ENCODE measurements at regions not wholly inside any gene's neighbourhood (a gene's known extent, or its start where the extent isn't known, plus 50 kb on each side); places are given as distances from the start of the nearest gene placed in this dataset.

DNA sequence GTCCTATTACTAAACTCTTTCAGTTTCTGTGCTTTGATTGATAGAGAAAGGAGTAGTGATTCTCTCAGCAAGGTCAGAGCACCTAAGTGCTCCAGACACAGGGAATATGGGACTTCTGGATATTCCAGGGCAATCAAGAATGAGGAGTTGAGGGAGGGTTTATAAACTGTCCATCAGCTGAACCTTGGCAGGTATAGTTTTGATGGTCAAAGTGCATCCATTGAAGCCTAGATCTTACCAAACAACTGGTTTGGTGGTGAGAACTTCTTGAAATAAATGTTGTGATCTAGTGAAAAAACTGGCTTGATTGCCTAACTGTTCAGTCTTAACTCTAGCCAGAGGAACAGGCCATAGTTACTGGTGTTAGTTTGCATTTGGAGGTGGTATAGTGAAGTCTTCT lies 207.0 kb upstream of the ONECUT1 start:
- TF ChIP-seq, protein P1, sequence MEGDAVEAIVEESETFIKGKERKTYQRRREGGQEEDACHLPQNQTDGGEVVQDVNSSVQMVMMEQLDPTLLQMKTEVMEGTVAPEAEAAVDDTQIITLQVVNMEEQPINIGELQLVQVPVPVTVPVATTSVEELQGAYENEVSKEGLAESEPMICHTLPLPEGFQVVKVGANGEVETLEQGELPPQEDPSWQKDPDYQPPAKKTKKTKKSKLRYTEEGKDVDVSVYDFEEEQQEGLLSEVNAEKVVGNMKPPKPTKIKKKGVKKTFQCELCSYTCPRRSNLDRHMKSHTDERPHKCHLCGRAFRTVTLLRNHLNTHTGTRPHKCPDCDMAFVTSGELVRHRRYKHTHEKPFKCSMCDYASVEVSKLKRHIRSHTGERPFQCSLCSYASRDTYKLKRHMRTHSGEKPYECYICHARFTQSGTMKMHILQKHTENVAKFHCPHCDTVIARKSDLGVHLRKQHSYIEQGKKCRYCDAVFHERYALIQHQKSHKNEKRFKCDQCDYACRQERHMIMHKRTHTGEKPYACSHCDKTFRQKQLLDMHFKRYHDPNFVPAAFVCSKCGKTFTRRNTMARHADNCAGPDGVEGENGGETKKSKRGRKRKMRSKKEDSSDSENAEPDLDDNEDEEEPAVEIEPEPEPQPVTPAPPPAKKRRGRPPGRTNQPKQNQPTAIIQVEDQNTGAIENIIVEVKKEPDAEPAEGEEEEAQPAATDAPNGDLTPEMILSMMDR (conservative IDR thresholded peaks at IDR 0.05) = no peak
- no peak for TF ChIP-seq ZFX (IDR thresholded peaks at IDR 0.05)
- no peak overlapping the region for H3K27ac ChIP-seq

DNA sequence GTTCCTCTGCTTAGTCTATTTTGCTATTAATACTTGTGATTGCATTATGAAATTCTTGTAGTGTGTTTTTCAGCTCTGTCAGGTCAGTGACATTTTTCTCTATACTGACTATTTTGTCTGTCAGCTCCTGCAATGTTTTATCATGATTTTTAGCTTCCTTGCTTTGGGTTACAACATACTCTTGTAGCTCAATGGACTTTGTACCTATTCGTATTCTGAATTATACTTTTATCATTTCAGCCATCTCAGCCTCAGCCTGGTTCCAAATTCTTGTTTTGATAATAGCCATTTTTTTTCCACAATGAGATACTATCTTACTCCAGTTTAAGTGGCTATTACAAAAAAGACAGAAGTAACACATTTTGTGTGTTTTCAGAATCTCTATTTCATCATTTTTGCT lies 204.2 kb upstream of the ONECUT1 start:
- TF ChIP-seq ZFX (IDR thresholded peaks at IDR 0.05) = no peak
- TF ChIP-seq, protein P1 (conservative IDR thresholded peaks at IDR 0.05) = no peak
- no peak overlapping the region for H3K27ac ChIP-seq

DNA sequence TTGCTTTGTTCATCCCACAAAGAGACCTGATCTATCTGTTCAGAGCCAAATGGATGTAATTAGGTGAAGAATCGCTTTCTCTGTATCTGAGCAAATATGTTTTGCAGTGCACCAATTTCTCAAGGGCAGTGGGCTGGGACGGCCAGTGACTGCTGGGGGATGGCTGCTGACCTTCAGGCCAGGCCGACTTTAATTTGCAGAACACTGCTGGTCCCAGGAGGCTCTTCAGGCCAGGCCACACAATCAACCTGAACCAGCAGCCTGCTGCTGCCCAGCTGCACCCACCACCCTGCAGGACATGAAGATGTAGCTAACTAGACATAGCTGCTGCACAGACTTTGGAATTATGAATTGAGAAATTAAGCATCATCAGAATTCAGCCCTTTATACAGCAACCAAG lies 194.4 kb upstream of the ONECUT1 start:
- TF ChIP-seq ZFX (IDR thresholded peaks at IDR 0.05) = no peak
- TF ChIP-seq, protein P1 (conservative IDR thresholded peaks at IDR 0.05) = no peak
- H3K27ac ChIP-seq = no peak overlapping the region

DNA sequence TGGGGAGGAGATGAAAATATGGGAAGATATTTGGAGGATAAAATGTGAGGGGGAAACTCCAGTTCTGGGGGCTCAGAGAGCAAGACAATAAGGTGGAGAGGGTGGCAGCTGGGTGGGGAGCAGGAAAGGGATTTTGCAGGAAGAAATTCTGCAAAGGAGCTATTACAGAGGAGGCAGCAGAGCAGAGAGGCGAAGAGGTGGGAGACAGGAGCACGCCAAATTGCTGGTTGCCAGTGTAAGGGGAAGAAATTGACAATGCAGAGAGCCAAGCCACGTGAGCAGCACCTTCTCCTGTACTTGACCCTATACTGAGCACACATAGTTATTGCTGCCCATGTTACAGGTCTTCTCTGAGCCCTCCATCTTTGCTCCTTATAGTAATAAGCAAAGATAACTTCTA lies 190.3 kb upstream of the ONECUT1 start:
- no peak for TF ChIP-seq ZFX (IDR thresholded peaks at IDR 0.05)
- TF ChIP-seq, protein P1 (conservative IDR thresholded peaks at IDR 0.05) = no peak

DNA sequence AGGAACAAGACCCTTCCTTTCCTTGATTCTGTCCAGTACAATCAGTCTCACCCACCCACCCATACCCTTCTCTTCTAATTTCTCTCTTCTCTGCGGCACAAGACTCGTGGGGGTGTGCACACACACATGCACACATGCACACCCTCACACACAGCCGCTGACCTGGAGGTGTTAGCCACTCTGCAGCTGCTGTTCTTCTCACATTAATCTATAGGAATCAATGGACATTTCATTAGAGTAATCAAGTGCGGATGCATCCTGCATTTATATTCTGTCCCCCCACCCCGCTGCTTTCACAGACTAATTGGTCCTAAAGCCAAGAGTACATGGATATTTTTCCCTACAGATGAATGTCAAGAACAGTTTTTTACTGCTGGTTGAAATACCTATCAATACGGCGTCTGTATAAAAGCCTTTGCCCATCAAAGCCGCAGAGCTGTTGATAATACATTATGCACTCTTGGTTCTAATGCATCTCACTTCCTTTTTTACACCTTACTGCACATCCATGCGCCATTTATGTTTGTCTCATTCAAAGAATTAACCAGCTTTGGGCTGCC lies 186.5 kb upstream of the ONECUT1 start:
- no peak overlapping the region for H3K27ac ChIP-seq
- no peak for TF ChIP-seq ZFX (IDR thresholded peaks at IDR 0.05)
- TF ChIP-seq, protein P1 (conservative IDR thresholded peaks at IDR 0.05) = no peak

More for the DNA sequence above, 190.3 kb upstream of the ONECUT1 start:
- no peak overlapping the region for H3K27ac ChIP-seq

DNA sequence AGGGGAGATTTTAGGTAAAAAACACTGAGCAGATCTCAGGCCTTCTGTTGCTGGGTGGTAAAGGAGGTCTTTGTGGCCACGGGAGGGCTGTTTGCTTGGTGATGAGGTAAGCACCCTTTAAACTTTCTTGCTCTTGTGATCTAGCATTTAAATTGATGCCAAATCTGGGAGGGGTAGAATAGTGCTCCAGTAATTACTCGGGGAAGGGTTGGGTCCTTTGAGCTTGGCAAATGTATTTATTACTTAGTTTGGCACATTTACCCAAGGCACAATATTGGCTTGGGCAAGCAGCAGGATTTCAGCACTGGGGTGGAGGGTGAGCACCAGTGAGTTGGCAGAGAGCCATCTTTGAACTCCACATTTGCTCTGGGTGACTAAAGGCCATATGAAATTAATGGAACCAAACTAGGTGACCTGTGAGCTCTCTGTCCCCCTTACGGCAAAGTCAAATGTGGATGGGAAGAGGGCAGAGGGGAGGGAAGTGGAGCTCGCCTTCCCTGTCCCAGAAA lies 185.9 kb upstream of the ONECUT1 start:
- H3K27ac ChIP-seq = no peak overlapping the region
- TF ChIP-seq, protein P1 (conservative IDR thresholded peaks at IDR 0.05) = no peak
- TF ChIP-seq ZFX (IDR thresholded peaks at IDR 0.05) = no peak

DNA sequence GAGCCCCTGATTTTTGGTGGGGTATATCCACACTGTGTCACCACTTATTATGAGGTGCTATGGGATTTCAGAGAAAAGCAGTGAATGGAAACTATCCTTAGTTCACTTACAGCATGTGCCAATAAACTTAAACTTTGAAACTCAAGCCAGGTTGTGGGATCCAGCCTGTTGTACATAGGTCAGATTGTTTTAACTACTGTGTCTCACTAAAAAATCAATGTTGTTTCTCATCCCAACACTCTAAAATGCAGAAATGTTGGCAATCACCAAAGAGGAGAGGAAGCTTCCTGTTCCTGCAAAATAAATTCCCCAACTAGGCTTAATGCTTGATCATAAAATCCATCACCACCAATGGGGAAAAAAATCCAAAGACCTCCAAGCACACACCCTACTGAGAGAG lies 173.7 kb upstream of the ONECUT1 start:
- no peak for TF ChIP-seq ZFX (IDR thresholded peaks at IDR 0.05)
- TF ChIP-seq, protein P1 (conservative IDR thresholded peaks at IDR 0.05) = no peak
- no peak overlapping the region for H3K27ac ChIP-seq

Data from C4-2B (cell line).